ENCODE measurements at regions not wholly inside any gene's neighbourhood (a gene's known extent, or its start where the extent isn't known, plus 50 kb on each side); places are given as distances from the start of the nearest gene placed in this dataset.
"Not testable (repeated sequence)": the region's sequence is repeated elsewhere in the genome, so short reads cannot be mapped to it uniquely, and the experiment has no call there.

DNA sequence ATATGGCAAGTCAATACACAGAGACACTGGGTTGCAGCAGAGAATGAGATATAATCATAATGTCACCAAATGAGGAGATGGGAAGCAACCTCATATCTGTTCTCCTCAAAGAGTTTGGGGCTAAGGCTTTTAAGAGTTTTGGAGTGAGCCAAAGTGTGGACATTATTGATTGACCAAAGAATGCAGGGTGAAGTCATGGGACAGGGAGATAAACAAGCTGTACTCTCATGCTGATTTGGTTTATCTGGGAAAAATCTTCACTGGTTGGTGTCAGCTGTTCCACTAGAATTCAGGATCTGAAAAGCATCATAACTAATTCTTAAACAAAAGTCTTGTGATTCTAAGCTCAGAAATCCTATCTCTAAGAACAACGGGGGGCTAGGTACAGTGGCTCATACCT, 585.9 kb upstream of the NRP1 start:
- no peak overlapping the region for H3K27ac Mint-ChIP-seq
- no peaks in the 10 kb centered on the region for H3K36me3 Mint-ChIP-seq
- no peak overlapping the region for H3K4me3 Mint-ChIP-seq
- H3K9me3 Mint-ChIP-seq = peaks cover 4 to 13% (median 7%) of the 10 kb centered on the region in 3 donors
- peaks cover 2% of the 10 kb centered on the region for H3K27me3 Mint-ChIP-seq
- peaks cover 0 to 5% (median 0%) of the 10 kb centered on the region in 3 donors for H3K4me1 Mint-ChIP-seq

DNA sequence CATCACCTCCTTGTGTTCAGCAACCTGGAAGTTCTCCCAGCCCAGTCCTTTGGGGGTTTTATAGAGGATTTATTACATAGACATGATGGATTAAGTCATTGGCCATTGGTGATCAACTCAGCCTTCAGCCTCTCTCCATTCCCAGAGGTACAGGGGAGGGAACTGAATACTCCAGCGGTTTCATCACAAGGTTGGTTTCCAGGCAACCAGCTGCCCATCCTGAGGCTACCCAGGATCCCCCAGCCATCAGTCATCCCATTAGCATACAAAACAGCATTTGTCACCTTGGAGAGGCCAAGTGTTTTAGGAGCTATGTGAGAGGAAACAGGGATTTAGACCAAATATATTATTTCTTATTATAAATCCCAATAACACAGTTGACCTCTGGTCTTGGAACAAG, 584.8 kb upstream of the NRP1 start:
- no peaks in the 10 kb centered on the region for H3K36me3 Mint-ChIP-seq
- H3K4me3 Mint-ChIP-seq = no peak overlapping the region
- peaks cover 0 to 5% (median 0%) of the 10 kb centered on the region in 3 donors for H3K4me1 Mint-ChIP-seq
- peaks cover 2% of the 10 kb centered on the region for H3K27me3 Mint-ChIP-seq
- no peak overlapping the region for H3K27ac Mint-ChIP-seq
- peaks cover 4 to 10% (median 7%) of the 10 kb centered on the region in 3 donors for H3K9me3 Mint-ChIP-seq

DNA sequence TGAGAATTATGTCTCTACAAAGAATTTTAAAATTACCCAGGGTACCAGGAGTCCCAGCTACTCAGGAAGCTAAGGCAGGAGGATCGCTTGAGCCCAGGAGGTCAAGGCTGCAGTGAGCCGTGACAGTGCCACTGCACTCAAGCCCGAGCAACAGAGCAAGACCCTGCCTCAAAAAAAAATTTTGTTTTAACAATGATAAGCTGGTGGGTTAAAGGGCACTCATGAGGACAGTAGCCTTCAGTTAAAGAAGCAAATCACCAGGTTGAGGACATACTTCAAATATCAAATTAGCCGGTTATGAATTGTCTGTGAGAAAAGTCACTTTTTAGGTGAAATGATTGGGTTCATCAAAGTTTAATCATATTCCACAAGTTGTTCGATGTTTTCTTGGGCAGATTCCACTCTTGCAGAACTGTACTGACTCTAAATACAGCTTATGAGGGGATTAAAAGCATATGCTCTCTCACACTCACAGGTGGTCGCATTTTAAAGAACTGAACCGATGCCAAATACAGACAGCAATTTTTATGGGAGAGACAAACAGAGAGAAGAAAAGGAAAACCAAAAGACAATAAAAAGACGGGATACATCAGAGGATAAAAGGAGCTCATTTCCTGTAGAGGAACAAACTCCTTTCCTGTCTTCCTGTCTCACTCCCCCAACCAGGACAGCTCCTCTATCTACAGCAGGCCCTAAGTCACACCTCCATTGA, 582.8 kb upstream of the NRP1 start:
- H3K27me3 Mint-ChIP-seq = peaks cover 2% of the 10 kb centered on the region
- peaks cover 7 to 8% (median 7%) of the 10 kb centered on the region in 3 donors for H3K9me3 Mint-ChIP-seq
- no peak overlapping the region for H3K4me3 Mint-ChIP-seq
- peaks cover 0 to 3% (median 0%) of the 10 kb centered on the region in 3 donors for H3K4me1 Mint-ChIP-seq
- no peak overlapping the region for H3K27ac Mint-ChIP-seq
- no peaks in the 10 kb centered on the region for H3K36me3 Mint-ChIP-seq

DNA sequence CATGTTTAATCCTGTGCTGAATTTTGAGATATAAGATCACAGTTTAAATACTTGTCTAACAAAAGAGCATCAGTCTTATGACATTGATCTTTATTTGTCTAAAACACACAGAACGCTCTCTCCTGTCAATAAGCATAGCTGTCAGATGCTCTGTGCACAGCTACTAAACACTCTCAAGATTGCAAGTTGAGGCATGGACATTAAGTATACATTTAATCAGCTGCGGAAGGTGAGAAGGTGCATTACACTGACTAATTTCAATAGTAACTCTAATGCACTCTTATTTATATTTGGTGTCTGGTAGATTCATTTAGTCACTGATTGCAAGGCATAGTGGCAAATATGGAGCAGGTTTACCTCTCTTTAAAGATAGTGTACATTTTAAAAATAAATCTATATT, 580.3 kb upstream of the NRP1 start:
- Mint-ChIP-seq H3K27ac (no peak overlapping the region), H3K9me3 (peaks cover 0 to 5% (median 3%) of the 10 kb centered on the region in 3 donors), H3K4me3 (no peak overlapping the region), H3K4me1 (no peaks in the 10 kb centered on the region), H3K36me3 (no peaks in the 10 kb centered on the region), H3K27me3 (peaks cover 2% of the 10 kb centered on the region)

DNA sequence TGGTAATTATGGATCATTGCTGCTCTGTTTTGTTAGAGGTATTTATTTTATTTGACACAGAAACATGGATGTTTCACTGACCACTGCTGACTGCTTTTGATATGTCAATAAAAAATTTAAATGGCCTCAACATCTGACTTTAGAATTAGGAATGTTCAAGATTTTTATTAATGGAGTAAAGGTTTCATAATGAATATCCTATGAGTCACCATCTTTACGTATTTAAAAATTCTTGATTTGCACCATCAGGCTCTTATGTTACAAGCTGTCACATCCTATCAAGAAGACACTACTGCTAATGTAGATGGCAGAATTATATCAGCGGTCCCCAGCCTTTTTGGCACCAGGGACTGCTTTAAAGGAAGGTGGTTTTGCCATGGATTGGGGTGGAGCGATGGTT, 578.7 kb upstream of the NRP1 start:
- Mint-ChIP-seq H3K27me3 (no peaks in the 10 kb centered on the region), H3K9me3 (peaks cover 0 to 3% (median 0%) of the 10 kb centered on the region in 3 donors), H3K36me3 (no peaks in the 10 kb centered on the region), H3K4me1 (no peaks in the 10 kb centered on the region), H3K27ac (no peak overlapping the region), H3K4me3 (no peak overlapping the region)

DNA sequence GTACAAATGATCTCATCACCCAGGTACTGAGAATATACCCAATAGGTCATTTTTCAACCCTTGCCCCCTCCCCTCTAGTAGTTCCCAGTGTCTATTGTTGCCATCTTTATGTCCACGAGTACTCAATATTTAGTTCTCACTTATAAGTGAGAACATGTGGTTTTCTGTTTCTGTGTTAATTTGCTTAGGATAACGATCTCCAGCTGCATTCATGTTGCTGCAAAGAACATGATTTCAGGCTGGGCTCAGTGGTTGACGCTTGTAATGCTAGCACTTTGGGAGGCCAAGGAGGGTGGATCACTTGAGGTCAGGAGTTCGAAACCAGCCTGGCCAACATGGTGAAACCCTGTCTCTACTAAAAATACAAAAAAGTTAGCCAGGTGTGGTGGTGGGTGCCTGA, 575.0 kb upstream of the NRP1 start:
- not testable (repeated sequence) for H3K27me3 Mint-ChIP-seq, H3K27ac Mint-ChIP-seq, H3K4me1 Mint-ChIP-seq, H3K9me3 Mint-ChIP-seq, H3K4me3 Mint-ChIP-seq, H3K36me3 Mint-ChIP-seq

DNA sequence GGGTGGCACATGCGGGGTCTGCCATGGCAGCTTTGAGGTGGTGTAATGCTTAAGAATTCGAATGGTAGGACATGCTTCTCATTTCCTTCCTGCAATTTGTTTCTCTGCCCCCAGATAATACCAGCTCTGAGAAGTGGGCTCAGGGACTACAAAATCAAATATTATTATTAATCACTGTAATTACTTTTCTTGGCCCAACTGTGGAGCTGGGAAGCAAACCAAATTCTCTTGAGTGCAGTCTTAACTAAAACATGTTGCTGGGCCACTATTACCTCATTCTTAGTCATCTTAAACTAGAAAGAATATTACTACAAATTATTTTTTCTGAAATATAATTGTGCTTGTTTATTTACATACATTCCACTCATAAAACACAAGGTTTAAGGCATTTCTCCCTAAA, 566.7 kb upstream of the NRP1 start:
- H3K27ac Mint-ChIP-seq = no peak overlapping the region
- no peak overlapping the region for H3K4me3 Mint-ChIP-seq
- H3K9me3 Mint-ChIP-seq = peaks cover 3 to 7% (median 5%) of the 10 kb centered on the region in 3 donors
- no peaks in the 10 kb centered on the region for H3K36me3 Mint-ChIP-seq
- no peaks in the 10 kb centered on the region for H3K4me1 Mint-ChIP-seq
- H3K27me3 Mint-ChIP-seq = no peaks in the 10 kb centered on the region

DNA sequence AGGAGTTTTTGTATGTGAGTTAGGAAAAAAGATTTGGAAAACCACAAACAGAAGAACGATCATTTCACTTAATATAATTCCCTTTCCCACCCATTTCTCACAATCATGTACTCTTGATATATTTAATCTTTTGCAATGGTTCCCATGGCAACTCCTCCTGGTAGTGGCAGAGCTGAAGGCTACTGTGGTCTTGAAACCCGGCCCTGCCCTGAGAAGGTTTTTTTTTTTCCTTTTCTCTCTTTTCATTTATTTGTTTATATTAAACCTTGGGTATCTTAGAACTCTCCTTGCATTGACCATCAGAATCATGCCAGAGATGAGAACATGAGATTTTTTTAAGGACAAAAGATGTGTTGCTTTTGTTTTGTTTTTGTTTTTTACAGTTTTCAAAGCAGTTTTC, 566.1 kb upstream of the NRP1 start:
- H3K27ac Mint-ChIP-seq = no peak overlapping the region
- H3K9me3 Mint-ChIP-seq = peaks cover 3 to 9% (median 5%) of the 10 kb centered on the region in 3 donors
- no peaks in the 10 kb centered on the region for H3K36me3 Mint-ChIP-seq
- H3K4me3 Mint-ChIP-seq = no peak overlapping the region
- no peaks in the 10 kb centered on the region for H3K27me3 Mint-ChIP-seq
- no peaks in the 10 kb centered on the region for H3K4me1 Mint-ChIP-seq

DNA sequence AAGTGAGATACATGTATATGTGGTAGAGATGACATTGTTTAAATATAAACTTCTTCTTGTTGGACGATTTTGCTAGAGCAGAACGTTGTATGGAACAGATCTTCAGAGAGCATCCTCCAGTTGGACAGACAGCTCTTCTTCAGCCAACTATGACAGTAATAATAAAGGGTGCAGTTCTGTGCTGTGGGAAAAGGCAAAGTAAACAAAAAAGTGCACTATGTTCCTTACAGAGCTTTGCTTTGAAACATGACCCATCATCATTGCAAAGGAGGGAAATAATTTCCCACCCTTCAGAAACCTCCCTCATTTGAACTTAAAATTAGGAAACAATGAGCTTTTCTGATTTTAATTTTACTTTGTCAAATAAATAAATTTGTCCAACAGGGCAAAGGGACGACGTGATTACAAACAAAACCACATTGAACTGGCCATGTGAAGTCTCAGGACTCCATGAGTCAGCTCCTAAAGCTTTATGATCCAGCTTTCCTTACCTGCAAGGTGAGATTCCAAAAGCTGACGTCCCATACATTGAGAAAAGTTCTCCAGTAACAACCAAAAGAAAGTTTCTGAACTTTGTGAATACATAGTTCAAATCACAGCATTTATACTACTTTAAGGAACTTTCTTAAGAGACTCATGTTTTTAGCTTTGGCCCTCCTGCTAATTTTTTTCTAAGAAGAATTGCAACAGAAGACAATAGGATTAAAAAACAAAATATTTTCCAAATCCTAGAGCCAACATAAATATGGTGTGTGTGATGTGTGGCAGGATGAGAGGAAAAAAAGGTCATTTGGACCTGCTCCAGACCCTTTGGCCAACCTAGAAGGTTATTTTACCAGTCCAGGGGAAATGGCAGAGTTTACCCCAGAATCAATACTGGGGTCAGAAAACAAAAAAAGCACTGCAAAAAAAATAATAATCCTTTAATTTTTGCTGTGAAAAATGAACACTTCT, 565.4 kb upstream of the NRP1 start:
- H3K9me3 Mint-ChIP-seq = peaks cover 3 to 9% (median 5%) of the 10 kb centered on the region in 3 donors
- no peaks in the 10 kb centered on the region for H3K36me3 Mint-ChIP-seq
- H3K4me3 Mint-ChIP-seq = no peak overlapping the region
- no peaks in the 10 kb centered on the region for H3K4me1 Mint-ChIP-seq
- no peaks in the 10 kb centered on the region for H3K27me3 Mint-ChIP-seq
- H3K27ac Mint-ChIP-seq = no peak overlapping the region

DNA sequence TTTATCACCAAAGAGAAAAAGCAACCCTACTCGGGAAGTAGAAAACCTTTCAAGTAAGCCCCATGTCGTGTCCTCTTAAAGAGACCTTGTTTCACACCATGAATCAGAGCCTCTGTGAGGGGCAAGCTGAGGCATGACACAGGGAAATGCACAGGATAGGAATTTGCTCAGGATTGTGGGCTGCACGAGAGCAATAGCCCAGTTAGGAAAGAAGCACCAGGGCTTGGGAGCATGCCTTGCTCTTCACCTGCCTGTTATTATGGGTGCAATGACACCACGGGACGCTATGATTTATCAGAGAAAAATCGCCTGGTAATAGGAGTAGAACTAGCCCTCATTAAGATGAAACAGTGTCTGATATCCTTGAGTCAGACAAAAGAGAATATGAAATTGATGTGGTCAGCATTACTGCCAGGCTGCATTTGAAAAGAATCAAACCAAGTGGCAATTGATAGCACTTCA, 562.9 kb upstream of the NRP1 start:
- no peak overlapping the region for H3K27ac Mint-ChIP-seq
- H3K4me1 Mint-ChIP-seq = no peaks in the 10 kb centered on the region
- peaks cover 3 to 9% (median 5%) of the 10 kb centered on the region in 3 donors for H3K9me3 Mint-ChIP-seq
- H3K27me3 Mint-ChIP-seq = no peaks in the 10 kb centered on the region
- H3K4me3 Mint-ChIP-seq = no peak overlapping the region
- no peaks in the 10 kb centered on the region for H3K36me3 Mint-ChIP-seq

DNA sequence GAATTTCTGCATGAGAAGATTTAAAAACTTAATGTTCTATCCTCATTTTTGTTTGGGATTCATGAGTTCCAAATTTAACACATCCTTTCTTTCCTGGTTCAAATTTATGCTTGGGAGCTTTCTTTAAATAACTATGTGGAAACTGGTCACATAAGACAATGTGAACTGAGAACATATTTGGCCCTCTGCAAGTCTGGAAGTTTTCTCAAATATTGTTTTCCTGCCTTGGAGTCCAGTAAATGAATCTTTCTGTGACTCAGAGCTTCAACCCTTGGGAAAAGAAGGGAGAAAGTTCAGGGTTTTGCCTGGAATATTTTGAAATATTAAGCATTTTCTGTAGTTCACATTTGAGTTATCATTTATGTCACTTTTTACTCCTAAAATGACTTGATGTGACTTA, 559.0 kb upstream of the NRP1 start:
- Mint-ChIP-seq H3K9me3 (peaks cover 0 to 7% (median 3%) of the 10 kb centered on the region in 3 donors), H3K27ac (no peak overlapping the region), H3K36me3 (no peaks in the 10 kb centered on the region), H3K4me1 (no peaks in the 10 kb centered on the region), H3K4me3 (no peak overlapping the region), H3K27me3 (no peaks in the 10 kb centered on the region)

DNA sequence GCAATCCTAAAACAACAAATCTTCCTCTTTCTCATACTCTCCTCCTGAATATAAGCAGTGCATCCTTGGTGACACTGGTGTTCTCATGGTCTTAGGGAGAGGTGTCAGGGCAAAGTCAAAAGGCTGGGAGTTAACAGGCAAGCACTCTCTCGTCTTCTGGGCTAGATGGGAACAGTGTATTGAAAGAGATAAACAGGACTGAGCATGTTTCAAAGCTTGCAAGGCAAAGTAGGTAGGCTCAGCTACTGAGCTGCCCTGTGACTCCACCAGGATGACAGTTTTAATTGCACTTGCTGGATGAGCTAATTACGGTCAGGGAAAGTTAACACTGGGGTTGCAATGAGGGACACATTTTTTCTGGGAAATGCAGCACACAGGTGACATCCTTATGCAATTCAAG, 554.9 kb upstream of the NRP1 start:
- no peak overlapping the region for H3K27ac Mint-ChIP-seq

DNA sequence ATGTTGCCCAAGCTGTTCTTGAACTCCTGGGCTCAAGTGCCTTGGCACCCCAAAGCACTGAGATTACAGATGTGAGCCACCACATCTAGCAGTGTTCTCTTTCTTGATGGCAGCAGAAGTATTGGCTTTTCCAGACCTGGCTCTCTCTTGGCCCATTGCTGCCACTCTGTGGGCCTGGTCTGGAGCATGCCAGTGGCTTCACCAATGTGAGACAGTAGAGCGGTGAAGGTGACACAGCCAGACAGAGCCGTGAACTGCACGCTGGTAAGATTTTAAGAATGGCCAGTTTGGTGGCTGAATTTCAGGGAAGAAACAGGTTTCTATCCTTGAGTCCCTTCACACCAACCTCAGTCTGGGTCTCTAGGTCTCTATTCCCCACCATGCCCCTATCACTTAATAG, 552.7 kb upstream of the NRP1 start:
- Mint-ChIP-seq H3K36me3 (no peaks in the 10 kb centered on the region), H3K27me3 (no peaks in the 10 kb centered on the region), H3K4me3 (no peak overlapping the region), H3K4me1 (no peaks in the 10 kb centered on the region), H3K27ac (no peak overlapping the region), H3K9me3 (peaks cover 0 to 2% (median 1%) of the 10 kb centered on the region in 3 donors)

More for the DNA sequence above, 554.9 kb upstream of the NRP1 start:
- Mint-ChIP-seq H3K9me3 (peaks cover 0 to 2% (median 1%) of the 10 kb centered on the region in 3 donors), H3K27me3 (no peaks in the 10 kb centered on the region), H3K4me3 (no peak overlapping the region), H3K4me1 (no peaks in the 10 kb centered on the region), H3K36me3 (no peaks in the 10 kb centered on the region)

DNA sequence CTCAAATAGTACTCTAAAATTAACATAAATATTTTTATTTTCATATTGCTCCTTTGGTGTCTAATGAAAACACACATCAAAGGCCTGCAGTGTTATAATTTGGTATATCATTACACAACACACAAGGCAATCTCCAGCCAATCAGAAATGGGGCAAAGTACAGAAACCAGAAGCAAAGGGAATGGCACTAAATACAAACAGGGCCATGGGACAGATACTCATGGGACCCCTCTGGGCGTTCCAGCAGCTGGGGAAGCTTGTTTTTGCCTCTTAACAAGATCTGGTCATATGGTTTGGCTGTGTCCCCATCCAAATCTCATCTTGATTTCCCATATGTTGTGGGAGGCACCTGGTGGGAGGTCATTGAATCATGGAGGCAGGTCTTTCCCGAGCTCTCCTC, 551.8 kb upstream of the NRP1 start:
- H3K36me3 Mint-ChIP-seq = no peaks in the 10 kb centered on the region
- H3K9me3 Mint-ChIP-seq = peaks cover 1 to 5% (median 3%) of the 10 kb centered on the region in 3 donors
- no peak overlapping the region for H3K4me3 Mint-ChIP-seq
- no peaks in the 10 kb centered on the region for H3K27me3 Mint-ChIP-seq
- H3K27ac Mint-ChIP-seq = no peak overlapping the region
- no peaks in the 10 kb centered on the region for H3K4me1 Mint-ChIP-seq

DNA sequence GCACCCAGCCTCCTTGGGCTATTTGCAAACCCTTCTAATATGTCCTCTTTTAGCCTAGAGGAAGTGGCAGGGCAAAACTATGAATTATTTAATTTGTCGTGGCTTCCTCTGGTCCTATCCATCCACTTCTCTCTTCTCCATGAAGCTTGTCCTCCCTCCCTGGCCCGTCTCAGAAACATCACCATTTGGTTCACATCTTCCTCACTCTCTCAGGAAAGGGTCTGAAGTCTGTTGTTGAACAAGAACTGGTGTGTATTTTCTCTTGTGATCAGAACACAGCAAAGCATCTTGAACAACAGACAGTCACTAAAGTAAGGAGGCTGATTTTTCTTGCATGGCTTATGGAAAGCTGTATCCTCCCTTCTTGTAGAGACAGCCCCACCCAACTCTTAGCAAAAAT, 550.1 kb upstream of the NRP1 start:
- Mint-ChIP-seq H3K4me3 (no peak overlapping the region), H3K27me3 (no peaks in the 10 kb centered on the region), H3K27ac (peak overlapping the region in 1 of 3 donors; percentile 21), H3K36me3 (no peaks in the 10 kb centered on the region), H3K4me1 (no peaks in the 10 kb centered on the region), H3K9me3 (peaks cover 0 to 9% (median 7%) of the 10 kb centered on the region in 3 donors)
